Trophoblast cell (in vitro differentiated cells and primary cell): ENCODE measurements at regions not wholly inside any gene's neighbourhood (a gene's known extent, or its start where the extent isn't known, plus 50 kb on each side); places are given as distances from the start of the nearest gene placed in this dataset.

Source experiments
- DNase-seq, 2 donors: peaks; one replicate each; pipeline ENCODE4 v3.0.0-alpha.2; 2016
- H2AFZ ChIP-seq: 2 replicates; pipeline ENCODE4 v1.6.1; 2013; ENCODE audit warnings: low read length, moderate library complexity, mild to moderate bottlenecking; ENCODE audit not compliant: insufficient read depth, poor library complexity
- H2AK5ac ChIP-seq: 2 replicates; pipeline ENCODE4 v1.6.1; 2013; ENCODE audit warnings: mild to moderate bottlenecking, low read length
- H2BK120ac ChIP-seq: 2 replicates; pipeline ENCODE4 v1.6.1; 2013; ENCODE audit warnings: low read length, mild to moderate bottlenecking, moderate library complexity; ENCODE audit not compliant: insufficient read depth, poor library complexity
- H2BK12ac ChIP-seq: 2 replicates; pipeline ENCODE4 v1.6.1; 2013; ENCODE audit warnings: mild to moderate bottlenecking, low read length, moderate library complexity
- H2BK5ac ChIP-seq: 2 replicates; pipeline ENCODE4 v1.6.1; 2013; ENCODE audit warnings: low read length, low read depth, moderate library complexity, mild to moderate bottlenecking; ENCODE audit not compliant: poor library complexity
- H3K14ac ChIP-seq: 2 replicates; pipeline ENCODE4 v1.6.1; 2013; ENCODE audit warnings: mild to moderate bottlenecking, low read length
- H3K18ac ChIP-seq: 2 replicates; pipeline ENCODE4 v1.6.1; 2013; ENCODE audit warnings: mild to moderate bottlenecking, low read length
- H3K23ac ChIP-seq: 2 replicates; pipeline ENCODE4 v1.6.1; 2013; ENCODE audit warnings: low read length
- H3K27ac ChIP-seq: 2 replicates; pipeline ENCODE4 v1.5.1; 2013; ENCODE audit warnings: low read depth, mild to moderate bottlenecking, inconsistent platforms, low read length, moderate library complexity
- H3K27me3 ChIP-seq: 2 replicates; pipeline ENCODE4 v1.6.1; 2013; ENCODE audit warnings: inconsistent platforms, mild to moderate bottlenecking, low read length, moderate library complexity; ENCODE audit not compliant: insufficient read depth
- H3K36me3 ChIP-seq, 2 experiments: 1 replicate in 1 of 2; 2 replicates in 1 of 2; pipeline ENCODE4 v1.6.1; 2013; ENCODE audit warnings: low read length in 2 of 2, mild to moderate bottlenecking in 2 of 2, moderate library complexity in 1 of 2; ENCODE audit not compliant: insufficient read depth in 2 of 2, control insufficient read depth in 1 of 2
- H3K4ac ChIP-seq: 2 replicates; pipeline ENCODE4 v1.6.1; 2013; ENCODE audit warnings: low read depth, mild to moderate bottlenecking, low read length, moderate library complexity
- H3K4me1 ChIP-seq, 2 experiments: 1 replicate in 1 of 2; 2 replicates in 1 of 2; pipeline ENCODE4 v1.6.1; 2013; ENCODE audit warnings: low read length in 2 of 2, mild to moderate bottlenecking in 2 of 2, moderate library complexity in 1 of 2; ENCODE audit not compliant: insufficient read depth in 2 of 2, control insufficient read depth in 1 of 2
- H3K4me2 ChIP-seq: 2 replicates; pipeline ENCODE4 v1.6.1; 2013; ENCODE audit warnings: inconsistent platforms, mild to moderate bottlenecking, low read length, moderate library complexity
- H3K4me3 ChIP-seq: 2 replicates; pipeline ENCODE4 v1.5.1; 2013; ENCODE audit warnings: mild to moderate bottlenecking, low read depth, low read length, inconsistent platforms
- H3K79me1 ChIP-seq: one replicate; pipeline ENCODE4 v1.6.1; 2013; ENCODE audit warnings: low read length
- H3K79me2 ChIP-seq: 2 replicates; pipeline ENCODE4 v1.6.1; 2013; ENCODE audit warnings: low read length, mild to moderate bottlenecking; ENCODE audit not compliant: control insufficient read depth, insufficient read depth, poor library complexity
- H3K9ac ChIP-seq: 2 replicates; pipeline ENCODE4 v1.6.1; 2013; ENCODE audit warnings: mild to moderate bottlenecking, low read length
- H3K9me3 ChIP-seq: 2 replicates; pipeline ENCODE4 v1.6.1; 2013; ENCODE audit warnings: low read depth, mild to moderate bottlenecking, control low read depth, inconsistent platforms, low read length; ENCODE audit not compliant: insufficient read depth
- H4K12ac ChIP-seq: 2 replicates; pipeline ENCODE4 v1.6.1; 2013; ENCODE audit warnings: low read depth, mild to moderate bottlenecking, low read length, moderate library complexity
- H4K8ac ChIP-seq: 2 replicates; pipeline ENCODE4 v1.6.1; 2013; ENCODE audit warnings: low read depth, mild to moderate bottlenecking, low read length, moderate library complexity
- H4K91ac ChIP-seq: one replicate; pipeline ENCODE4 v1.6.1; 2013; ENCODE audit warnings: low read depth, mild to moderate bottlenecking, low read length, moderate library complexity
- WGBS: extraction: QIAGEN DNeasy Blood & Tissue Kit; methylation state at CpG from one replicate; pipeline ENCODE4 v1.1.7; 2013; ENCODE audit warnings: missing lambda C conversion rate; ENCODE audit not compliant: insufficient read length, insufficient coverage; ENCODE audit errors: extremely low coverage; 5-methylcytosine and 5-hydroxymethylcytosine counted together

- WGBS = no CpG with 5 or more reads among the region's 3 CpGs
Observed at GRCh38 chr14:21735200-21735599, 61.6 kb upstream of the OR4E1 start.

DNA sequence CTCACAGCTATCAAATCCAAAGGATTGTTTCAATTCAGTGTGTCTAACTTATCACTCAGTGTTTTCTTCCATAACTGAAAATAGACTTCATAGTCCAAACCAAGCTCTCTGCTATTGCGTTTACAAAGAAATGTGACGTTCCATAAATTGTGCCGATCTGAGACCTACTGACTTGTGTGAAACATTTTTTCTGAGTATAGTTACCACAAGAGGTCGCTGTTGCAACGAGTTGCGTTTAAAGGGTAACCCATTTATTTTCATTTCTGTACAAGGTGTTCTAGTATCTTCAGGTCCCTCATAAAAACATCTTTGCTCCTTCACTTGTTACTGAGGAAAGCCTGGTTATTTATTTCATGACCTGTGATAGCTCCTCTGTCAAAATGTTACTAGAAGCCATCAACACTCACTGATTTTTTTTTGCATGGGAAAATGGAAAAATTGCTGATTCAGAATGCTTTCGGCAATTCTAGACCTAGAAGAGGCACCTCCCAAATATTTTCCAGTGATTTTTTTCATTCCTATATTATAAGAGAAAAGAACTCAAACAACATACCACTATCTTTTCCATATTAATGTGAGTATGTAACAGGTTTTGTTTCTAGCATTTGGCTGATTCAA is 60.9 kb upstream of the OR4E1 start:
- no CpG with 5 or more reads among the region's 7 CpGs for WGBS

More at GRCh38 chr14:21735200-21735599, 61.6 kb upstream of the OR4E1 start:
- no peak overlapping the region for H3K27ac ChIP-seq
- H3K27me3 ChIP-seq = no peaks in the 10 kb centered on the region
- DNase-seq = no peak
- no peak overlapping the region for H3K23ac ChIP-seq
- H3K36me3 ChIP-seq = no peaks in the 10 kb centered on the region
- no peak overlapping the region for H4K91ac ChIP-seq
- no peak overlapping the region for H3K4me3 ChIP-seq
- H3K14ac ChIP-seq = no peak overlapping the region
- H4K8ac ChIP-seq = no peak overlapping the region
- H2BK5ac ChIP-seq = no peak overlapping the region
- no peak overlapping the region for H4K12ac ChIP-seq
- H3K9ac ChIP-seq = no peak overlapping the region
- H2BK12ac ChIP-seq = no peak overlapping the region
- no peak overlapping the region for H3K18ac ChIP-seq
- H2AFZ ChIP-seq = no peak overlapping the region
- H3K79me2 ChIP-seq = no peaks in the 10 kb centered on the region
- no peak overlapping the region for H3K4me2 ChIP-seq
- no peak overlapping the region for H2AK5ac ChIP-seq
- H3K79me1 ChIP-seq = no peaks in the 10 kb centered on the region
- no peaks in the 10 kb centered on the region for H3K4me1 ChIP-seq
- no peak overlapping the region for H2BK120ac ChIP-seq
- H3K9me3 ChIP-seq = no peaks in the 10 kb centered on the region
- H3K4ac ChIP-seq = no peak overlapping the region

GRCh38 chr14:21729703-21730233 is 56.1 kb upstream of the OR4E1 start:
- H3K23ac ChIP-seq = no peak overlapping the region
- H3K14ac ChIP-seq = no peak overlapping the region
- H3K9ac ChIP-seq = no peak overlapping the region
- no peaks in the 10 kb centered on the region for H3K36me3 ChIP-seq
- H3K4me3 ChIP-seq = no peak overlapping the region
- H2BK12ac ChIP-seq = no peak overlapping the region
- no peak for DNase-seq
- H3K79me1 ChIP-seq = no peaks in the 10 kb centered on the region
- H3K4ac ChIP-seq = no peak overlapping the region
- H3K79me2 ChIP-seq = no peaks in the 10 kb centered on the region
- no peak overlapping the region for H4K12ac ChIP-seq
- no peak overlapping the region for H2BK5ac ChIP-seq
- H3K4me1 ChIP-seq = no peaks in the 10 kb centered on the region
- no peak overlapping the region for H4K91ac ChIP-seq
- H4K8ac ChIP-seq = no peak overlapping the region
- WGBS = no CpG with 5 or more reads among the region's 5 CpGs
- H2BK120ac ChIP-seq = no peak overlapping the region
- H3K4me2 ChIP-seq = no peak overlapping the region
- no peaks in the 10 kb centered on the region for H3K27me3 ChIP-seq
- H2AK5ac ChIP-seq = no peak overlapping the region
- no peak overlapping the region for H3K27ac ChIP-seq
- H3K9me3 ChIP-seq = no peaks in the 10 kb centered on the region
- no peak overlapping the region for H3K18ac ChIP-seq
- H2AFZ ChIP-seq = no peak overlapping the region

More for the DNA sequence above, 60.9 kb upstream of the OR4E1 start:
- Histone ChIP-seq H3K9me3 (no peaks in the 10 kb centered on the region), H3K79me1 (no peaks in the 10 kb centered on the region), H2AFZ (no peak overlapping the region), H3K4me2 (no peak overlapping the region), H4K8ac (no peak overlapping the region), H3K23ac (no peak overlapping the region), H3K79me2 (no peaks in the 10 kb centered on the region), H4K91ac (no peak overlapping the region), H3K14ac (no peak overlapping the region), H2BK5ac (no peak overlapping the region), H2BK12ac (no peak overlapping the region), H3K27ac (no peak overlapping the region), H3K4me1 (no peaks in the 10 kb centered on the region), H4K12ac (no peak overlapping the region), H3K27me3 (no peaks in the 10 kb centered on the region), H2AK5ac (no peak overlapping the region), H3K9ac (no peak overlapping the region), H3K4me3 (no peak overlapping the region), H3K18ac (no peak overlapping the region), H2BK120ac (no peak overlapping the region), H3K4ac (no peak overlapping the region), H3K36me3 (no peaks in the 10 kb centered on the region)
- peak; percentile 5 to 70 for DNase-seq

- Histone ChIP-seq H2BK5ac (no peak overlapping the region), H3K4me1 (no peaks in the 10 kb centered on the region), H3K79me1 (no peaks in the 10 kb centered on the region), H3K9me3 (no peaks in the 10 kb centered on the region), H2AK5ac (no peak overlapping the region), H3K27me3 (no peaks in the 10 kb centered on the region), H4K91ac (no peak overlapping the region), H3K9ac (no peak overlapping the region), H3K14ac (no peak overlapping the region), H4K12ac (no peak overlapping the region), H3K27ac (no peak overlapping the region), H3K18ac (no peak overlapping the region), H2BK120ac (no peak overlapping the region), H4K8ac (no peak overlapping the region), H3K4me2 (no peak overlapping the region), H3K36me3 (no peaks in the 10 kb centered on the region), H3K23ac (no peak overlapping the region), H2AFZ (no peak overlapping the region), H3K79me2 (no peaks in the 10 kb centered on the region), H2BK12ac (no peak overlapping the region), H3K4ac (no peak overlapping the region), H3K4me3 (no peak overlapping the region)
- no CpG with 5 or more reads among the region's 2 CpGs for WGBS
- DNase-seq = no peak
Observed at GRCh38 chr14:21725250-21725649, 51.6 kb upstream of the OR4E1 start.
